PFSK-1 (cell line): ENCODE measurements at regions not wholly inside any gene's neighbourhood (a gene's known extent, or its start where the extent isn't known, plus 50 kb on each side); places are given as distances from the start of the nearest gene placed in this dataset.

Source experiments
- FOXP2 ChIP-seq: optimal IDR thresholded peaks from 2 replicates; pipeline ENCODE3; 2011; ENCODE audit warnings: borderline replicate concordance, control low read depth, inconsistent platforms; ENCODE audit not compliant: insufficient read depth; ENCODE audit errors: extremely low read length, extremely low read depth
- POLR2AphosphoS5 ChIP-seq: IDR thresholded peaks from 2 replicates; pipeline ENCODE4 v1.6.1; 2012; ENCODE audit warnings: low read depth, mild to moderate bottlenecking, control low read depth, low read length, moderate library complexity
- SIN3A ChIP-seq: IDR thresholded peaks from 2 replicates; pipeline ENCODE4 v1.6.1; 2012; ENCODE audit warnings: mild to moderate bottlenecking, low read length, moderate library complexity, borderline replicate concordance; ENCODE audit not compliant: insufficient read depth
- TAF1 ChIP-seq: IDR thresholded peaks from 2 replicates; pipeline ENCODE4 v1.6.1; 2012; ENCODE audit warnings: low read length, control low read depth, borderline replicate concordance; ENCODE audit not compliant: insufficient read depth
- TF ChIP-seq, protein P1 (sequence below), 2 experiments: IDR thresholded peaks; 2 replicates each; pipeline versions ENCODE4 v1.6.1 to v1.8.0; 2011 to 2012; ENCODE audit warnings: low read depth in 2 of 2, low read length in 2 of 2, control low read depth in 1 of 2, inconsistent platforms in 1 of 2, mild to moderate bottlenecking in 1 of 2, moderate library complexity in 1 of 2; ENCODE audit not compliant: insufficient read depth in 1 of 2

DNA sequence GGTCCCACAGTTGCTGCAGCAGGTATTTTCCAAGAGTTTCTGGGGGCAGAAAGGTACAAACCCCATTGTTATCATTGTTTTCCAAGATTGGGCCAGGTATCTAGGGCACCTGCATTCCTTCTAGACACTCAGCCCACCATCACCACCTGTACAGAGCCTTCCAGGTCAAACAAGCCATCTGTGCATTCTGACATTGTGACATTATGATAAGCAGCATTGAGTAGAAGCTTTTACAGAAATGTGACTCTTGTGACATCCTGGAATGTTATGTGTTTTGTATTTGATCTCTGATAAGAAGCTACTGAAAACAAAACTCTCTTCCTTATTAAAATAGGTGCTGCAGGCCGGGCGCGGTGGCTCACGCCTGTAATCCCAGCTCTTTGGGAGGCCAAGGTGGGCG, 128.1 kb upstream of the CCN2 start:
- TF ChIP-seq POLR2AphosphoS5 (no peak), TAF1 (no peak)
- TF ChIP-seq, protein P1, sequence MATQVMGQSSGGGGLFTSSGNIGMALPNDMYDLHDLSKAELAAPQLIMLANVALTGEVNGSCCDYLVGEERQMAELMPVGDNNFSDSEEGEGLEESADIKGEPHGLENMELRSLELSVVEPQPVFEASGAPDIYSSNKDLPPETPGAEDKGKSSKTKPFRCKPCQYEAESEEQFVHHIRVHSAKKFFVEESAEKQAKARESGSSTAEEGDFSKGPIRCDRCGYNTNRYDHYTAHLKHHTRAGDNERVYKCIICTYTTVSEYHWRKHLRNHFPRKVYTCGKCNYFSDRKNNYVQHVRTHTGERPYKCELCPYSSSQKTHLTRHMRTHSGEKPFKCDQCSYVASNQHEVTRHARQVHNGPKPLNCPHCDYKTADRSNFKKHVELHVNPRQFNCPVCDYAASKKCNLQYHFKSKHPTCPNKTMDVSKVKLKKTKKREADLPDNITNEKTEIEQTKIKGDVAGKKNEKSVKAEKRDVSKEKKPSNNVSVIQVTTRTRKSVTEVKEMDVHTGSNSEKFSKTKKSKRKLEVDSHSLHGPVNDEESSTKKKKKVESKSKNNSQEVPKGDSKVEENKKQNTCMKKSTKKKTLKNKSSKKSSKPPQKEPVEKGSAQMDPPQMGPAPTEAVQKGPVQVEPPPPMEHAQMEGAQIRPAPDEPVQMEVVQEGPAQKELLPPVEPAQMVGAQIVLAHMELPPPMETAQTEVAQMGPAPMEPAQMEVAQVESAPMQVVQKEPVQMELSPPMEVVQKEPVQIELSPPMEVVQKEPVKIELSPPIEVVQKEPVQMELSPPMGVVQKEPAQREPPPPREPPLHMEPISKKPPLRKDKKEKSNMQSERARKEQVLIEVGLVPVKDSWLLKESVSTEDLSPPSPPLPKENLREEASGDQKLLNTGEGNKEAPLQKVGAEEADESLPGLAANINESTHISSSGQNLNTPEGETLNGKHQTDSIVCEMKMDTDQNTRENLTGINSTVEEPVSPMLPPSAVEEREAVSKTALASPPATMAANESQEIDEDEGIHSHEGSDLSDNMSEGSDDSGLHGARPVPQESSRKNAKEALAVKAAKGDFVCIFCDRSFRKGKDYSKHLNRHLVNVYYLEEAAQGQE (IDR thresholded peaks at IDR 0.05; ENCODE audit: insufficient read depth in 1 of 2, low read depth in 2 of 2, low read length in 2 of 2) = no peak

DNA sequence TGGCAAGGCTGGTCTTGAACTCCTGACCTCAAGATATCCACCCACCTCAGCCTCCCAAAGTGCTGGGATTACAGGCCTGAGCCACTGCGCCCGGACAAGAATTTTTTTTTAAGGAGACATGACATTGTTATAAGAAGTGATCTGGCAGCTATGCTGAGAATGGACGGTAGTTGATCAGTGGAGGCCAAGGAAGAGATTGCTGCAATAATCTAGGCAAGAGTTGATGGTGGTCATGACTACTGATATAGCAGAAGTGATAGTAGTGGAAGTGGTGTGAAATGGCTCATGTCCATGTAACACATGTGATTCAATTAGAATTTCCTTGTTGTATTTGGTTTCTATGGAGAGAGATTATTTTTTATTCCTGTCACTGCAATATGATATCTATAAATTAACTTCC, 125.3 kb upstream of the CCN2 start:
- TF ChIP-seq POLR2AphosphoS5 (no peak), SIN3A (no peak), TAF1 (no peak), FOXP2 (no peak)
- TF ChIP-seq, protein P1 (IDR thresholded peaks at IDR 0.05; ENCODE audit: insufficient read depth in 1 of 2, low read depth in 2 of 2, low read length in 2 of 2) = no peak

DNA sequence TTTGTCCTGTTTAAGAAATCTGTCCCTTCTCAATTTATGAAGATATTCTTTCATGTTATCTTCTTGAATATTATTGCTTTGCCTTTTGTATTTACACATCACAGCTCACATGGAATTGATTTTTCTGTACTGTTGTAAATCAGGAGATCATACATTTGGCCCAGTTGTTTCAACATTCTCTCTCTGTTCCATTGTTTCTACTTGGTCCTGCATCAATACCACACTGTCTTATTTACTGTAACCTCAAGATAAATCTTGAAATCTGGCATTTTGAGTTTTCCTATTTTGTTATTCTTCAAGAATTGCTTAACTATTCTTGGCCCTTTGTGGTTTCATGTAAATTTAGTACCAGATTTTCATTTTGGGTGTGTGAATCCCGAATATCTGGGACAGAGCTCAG, 121.7 kb upstream of the CCN2 start:
- TF ChIP-seq SIN3A = no peak
- TF ChIP-seq, protein P1 (IDR thresholded peaks at IDR 0.05; ENCODE audit: insufficient read depth in 1 of 2, low read depth in 2 of 2, low read length in 2 of 2) = no peak
- TF ChIP-seq TAF1 = no peak
- no peak for TF ChIP-seq POLR2AphosphoS5
- TF ChIP-seq FOXP2 = no peak

DNA sequence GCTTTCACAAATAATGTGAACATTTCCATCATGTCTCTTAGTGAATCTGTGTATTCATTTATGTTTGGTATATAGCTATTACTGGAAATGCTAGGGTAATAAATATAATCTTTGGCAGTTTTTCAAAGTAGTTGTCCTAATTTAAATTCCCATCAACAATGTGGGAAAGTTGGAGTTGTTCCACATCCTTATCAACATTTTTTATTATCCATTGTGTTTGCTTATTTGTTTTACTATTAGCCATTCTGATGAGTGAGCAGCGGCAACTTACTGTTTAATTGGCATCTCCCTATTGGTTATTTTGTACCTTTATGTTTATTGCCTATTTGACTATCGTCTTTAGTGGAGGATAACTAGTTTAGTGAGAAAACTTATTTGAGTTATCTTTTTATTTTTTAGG, 121.1 kb upstream of the CCN2 start:
- TF ChIP-seq FOXP2 = no peak
- no peak for TF ChIP-seq POLR2AphosphoS5
- TF ChIP-seq, protein P1 (IDR thresholded peaks at IDR 0.05; ENCODE audit: insufficient read depth in 1 of 2, low read depth in 2 of 2, low read length in 2 of 2) = no peak
- TF ChIP-seq TAF1 = no peak
- no peak for TF ChIP-seq SIN3A

DNA sequence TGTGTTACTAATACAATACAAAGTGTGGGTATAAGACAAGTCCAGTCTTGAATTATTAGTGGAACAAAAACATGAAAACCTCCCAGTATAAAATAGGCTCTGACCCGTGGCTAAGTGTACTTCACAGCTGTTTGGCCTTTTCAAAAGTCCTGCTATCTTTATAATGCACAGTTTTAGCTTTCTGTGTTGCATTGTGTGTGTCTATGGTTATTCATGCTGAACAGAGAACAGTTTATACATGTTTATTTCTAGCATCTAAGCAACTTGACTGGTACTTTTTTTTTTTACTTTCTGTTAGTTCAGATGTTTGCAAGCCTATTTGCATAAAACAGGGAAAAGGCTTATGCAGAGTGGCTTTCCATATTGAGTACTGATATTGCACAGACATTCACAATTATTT, 119.2 kb upstream of the CCN2 start:
- TF ChIP-seq, protein P1 (IDR thresholded peaks at IDR 0.05; ENCODE audit: insufficient read depth in 1 of 2, low read depth in 2 of 2, low read length in 2 of 2) = no peak
- no peak for TF ChIP-seq FOXP2
- no peak for TF ChIP-seq TAF1
- TF ChIP-seq POLR2AphosphoS5 = no peak
- no peak for TF ChIP-seq SIN3A
